H9 (cell line): ENCODE measurements at regions not wholly inside any gene's neighbourhood (a gene's known extent, or its start where the extent isn't known, plus 50 kb on each side); places are given as distances from the start of the nearest gene placed in this dataset.

ENCODE experiments used
- DNase-seq: peaks from one replicate; pipeline ENCODE4 v3.0.0-alpha.2; 2017
- H2AFZ ChIP-seq: one replicate; pipeline ENCODE4 v1.6.1; 2013; ENCODE audit warnings: mild to moderate bottlenecking, low read length, control low read depth, moderate library complexity
- H2AK5ac ChIP-seq: 2 replicates; pipeline ENCODE4 v1.6.1; 2013; ENCODE audit warnings: low read length, control low read depth, mixed read lengths; ENCODE audit not compliant: insufficient read length
- H2BK120ac ChIP-seq: one replicate; pipeline ENCODE4 v1.6.1; 2013; ENCODE audit warnings: low read depth, mild to moderate bottlenecking, low read length, control low read depth, inconsistent platforms; ENCODE audit not compliant: poor library complexity, severe bottlenecking
- H2BK12ac ChIP-seq: 2 replicates; pipeline ENCODE4 v1.6.1; 2013; ENCODE audit warnings: low read length, control low read depth, mixed read lengths, low read depth; ENCODE audit not compliant: insufficient read length
- H2BK15ac ChIP-seq: 2 replicates; pipeline ENCODE4 v1.6.1; 2013; ENCODE audit warnings: low read depth, low read length, control low read depth
- H2BK20ac ChIP-seq: one replicate; pipeline ENCODE4 v1.6.1; 2013; ENCODE audit warnings: low read depth, mild to moderate bottlenecking, low read length, control low read depth, inconsistent platforms; ENCODE audit not compliant: poor library complexity, severe bottlenecking
- H2BK5ac ChIP-seq: 2 replicates; pipeline ENCODE4 v1.6.1; 2013; ENCODE audit warnings: low read length, control low read depth, mixed read lengths; ENCODE audit not compliant: insufficient read length
- H3K14ac ChIP-seq: 2 replicates; pipeline ENCODE4 v1.6.1; 2013; ENCODE audit warnings: low read length, control low read depth; ENCODE audit not compliant: insufficient read depth
- H3K18ac ChIP-seq: 2 replicates; pipeline ENCODE4 v1.6.1; 2013; ENCODE audit warnings: low read depth, mild to moderate bottlenecking, mixed read lengths, low read length, control low read depth; ENCODE audit not compliant: insufficient read length
- H3K23ac ChIP-seq: 2 replicates; pipeline ENCODE4 v1.6.1; 2013; ENCODE audit warnings: low read length, control low read depth, mixed read lengths, low read depth; ENCODE audit not compliant: insufficient read length
- H3K23me2 ChIP-seq: 2 replicates; pipeline ENCODE4 v1.6.1; 2013; ENCODE audit warnings: low read depth, mild to moderate bottlenecking, mixed read lengths, low read length, control low read depth; ENCODE audit not compliant: insufficient read length, poor library complexity, severe bottlenecking
- H3K27ac ChIP-seq: 2 replicates; pipeline ENCODE4 v1.5.1; 2013; ENCODE audit warnings: low read length, control low read depth, mixed read lengths, low read depth; ENCODE audit not compliant: insufficient read length
- H3K27me3 ChIP-seq: 2 replicates; pipeline ENCODE4 v1.6.1; 2013; ENCODE audit warnings: low read length, control low read depth, inconsistent platforms; ENCODE audit not compliant: insufficient read depth
- H3K4ac ChIP-seq: 2 replicates; pipeline ENCODE4 v1.6.1; 2013; ENCODE audit warnings: low read depth, mild to moderate bottlenecking, control low read depth, inconsistent platforms, low read length, moderate library complexity
- H3K4me1 ChIP-seq: 2 replicates; pipeline ENCODE4 v1.6.1; 2013; ENCODE audit warnings: low read length, control low read depth, inconsistent platforms; ENCODE audit not compliant: insufficient read depth
- H3K4me2 ChIP-seq: 2 replicates; pipeline ENCODE4 v1.6.1; 2013; ENCODE audit warnings: low read length, control low read depth, mixed read lengths; ENCODE audit not compliant: insufficient read length, insufficient read depth
- H3K56ac ChIP-seq: 2 replicates; pipeline ENCODE4 v1.6.1; 2013; ENCODE audit warnings: low read depth, mild to moderate bottlenecking, mixed read lengths, low read length, control low read depth; ENCODE audit not compliant: insufficient read length
- H3K79me1 ChIP-seq: 2 replicates; pipeline ENCODE4 v1.6.1; 2013; ENCODE audit warnings: low read depth, mild to moderate bottlenecking, moderate library complexity, low read length, control low read depth, inconsistent platforms; ENCODE audit not compliant: insufficient read depth, poor library complexity, severe bottlenecking
- H3K79me2 ChIP-seq: 2 replicates; pipeline ENCODE4 v1.6.1; 2013; ENCODE audit warnings: low read length, control low read depth, inconsistent platforms; ENCODE audit not compliant: insufficient read depth
- H3K9ac ChIP-seq: 2 replicates; pipeline ENCODE4 v1.6.1; 2013; ENCODE audit warnings: low read length, control low read depth, mixed read lengths; ENCODE audit not compliant: insufficient read length; ENCODE audit errors: extremely low read depth
- H3K9me3 ChIP-seq: one replicate; pipeline ENCODE4 v1.6.1; 2013; ENCODE audit warnings: low read depth, low read length, inconsistent platforms; ENCODE audit not compliant: control insufficient read depth
- H3T11ph ChIP-seq: one replicate; pipeline ENCODE4 v1.6.1; 2013; ENCODE audit warnings: mild to moderate bottlenecking, low read length, control low read depth, inconsistent platforms
- H4K20me1 ChIP-seq: one replicate; pipeline ENCODE4 v1.6.1; 2013; ENCODE audit not compliant: control insufficient read depth, insufficient read length, insufficient read depth
- H4K5ac ChIP-seq: 2 replicates; pipeline ENCODE4 v1.6.1; 2013; ENCODE audit warnings: low read depth, mild to moderate bottlenecking, mixed read lengths, low read length, control low read depth; ENCODE audit not compliant: insufficient read length
- H4K8ac ChIP-seq: replicated peaks from 2 replicates; pipeline ENCODE4 v1.6.1; 2013; ENCODE audit warnings: low read length, control low read depth, mixed read lengths, low read depth; ENCODE audit not compliant: insufficient read length
- H4K91ac ChIP-seq: 2 replicates; pipeline ENCODE4 v1.6.1; 2013; ENCODE audit warnings: low read depth, mild to moderate bottlenecking, moderate library complexity, mixed read lengths, low read length, control low read depth; ENCODE audit not compliant: insufficient read length
- H3K27ac Mint-ChIP-seq, 3 experiments: 2 replicates in 2 of 3; 3 replicates in 1 of 3; pipeline ENCODE4 v1.8.0; 2020 to 2021; ENCODE audit warnings: mixed read lengths in 3 of 3, mild to moderate bottlenecking in 1 of 3, moderate library complexity in 1 of 3
- H3K27me3 Mint-ChIP-seq: 2 replicates; pipeline ENCODE4 v1.8.0; 2021; ENCODE audit warnings: low read depth, mild to moderate bottlenecking, moderate library complexity, mixed read lengths
- H3K36me3 Mint-ChIP-seq, 3 experiments: 2 replicates in 2 of 3; 3 replicates in 1 of 3; pipeline ENCODE4 v1.8.0; 2020 to 2021; ENCODE audit warnings: low read depth in 3 of 3, mixed read lengths in 3 of 3; ENCODE audit not compliant: insufficient read depth in 1 of 3
- H3K4me1 Mint-ChIP-seq, 2 experiments: 2 replicates each; pipeline ENCODE4 v1.8.0; 2020; ENCODE audit warnings: mixed read lengths in 2 of 2
- H3K4me3 Mint-ChIP-seq, 2 experiments: 2 replicates in 1 of 2; 3 replicates in 1 of 2; pipeline ENCODE4 v1.8.0; 2020 to 2021; ENCODE audit warnings: mild to moderate bottlenecking in 2 of 2, mixed read lengths in 2 of 2, moderate library complexity in 1 of 2
- H3K9me3 Mint-ChIP-seq, 2 experiments: 2 replicates in 1 of 2; 3 replicates in 1 of 2; pipeline ENCODE4 v1.8.0; 2020; ENCODE audit warnings: mild to moderate bottlenecking in 2 of 2, mixed read lengths in 2 of 2, moderate library complexity in 1 of 2
- CTCF ChIP-seq: fragments of 200-600 bp; sonication (generic); conservative IDR thresholded peaks from 3 replicates; pipeline ENCODE4 v1.8.0; 2021; ENCODE audit warnings: antibody characterized with exemption, mild to moderate bottlenecking
- WGBS: extraction: QIAGEN DNeasy Blood & Tissue Kit; methylation state at CpG from one replicate; pipeline ENCODE4 v1.1.7; 2013; ENCODE audit warnings: missing lambda C conversion rate, low lambda C conversion rate, mixed read lengths; ENCODE audit not compliant: insufficient read length; ENCODE audit errors: extremely low coverage; 5-methylcytosine and 5-hydroxymethylcytosine counted together

- H4K20me1 ChIP-seq: no peaks in the 10 kb centered on the region
- no peak overlapping the region for H4K91ac ChIP-seq
- no peak overlapping the region for H2BK120ac ChIP-seq
- no peak overlapping the region for H2BK20ac ChIP-seq
- H2AK5ac ChIP-seq: no peak overlapping the region
- H4K8ac ChIP-seq: no peak overlapping the region
- TF ChIP-seq CTCF: no peak
- H3K79me2 ChIP-seq: no peaks in the 10 kb centered on the region
- H2BK5ac ChIP-seq: no peak overlapping the region
- peaks cover 34% of the 10 kb centered on the region for H3K27me3 Mint-ChIP-seq
- H3K4me3 Mint-ChIP-seq: no peak overlapping the region
- no peaks in the 10 kb centered on the region; a peak in 2 of 7 replicates for H3K36me3 Mint-ChIP-seq
- no peak overlapping the region for H3K4ac ChIP-seq
- no peak for DNase-seq
- H3K4me2 ChIP-seq: no peak overlapping the region
- no peak overlapping the region for H2BK12ac ChIP-seq
- no peaks in the 10 kb centered on the region for H3K9me3 ChIP-seq
- no peak overlapping the region for H3K27ac ChIP-seq
- no CpG with 5 or more reads among the region's 20 CpGs for WGBS
- H3K56ac ChIP-seq: no peak overlapping the region
- no peak overlapping the region for H3K23ac ChIP-seq
- H2BK15ac ChIP-seq: no peak overlapping the region
- H2AFZ ChIP-seq: no peak overlapping the region
- H3K27ac Mint-ChIP-seq: no peak overlapping the region
- no peaks in the 10 kb centered on the region for H3K4me1 ChIP-seq
- H3K27me3 ChIP-seq: no peaks in the 10 kb centered on the region
- peak overlapping the region; percentile 62; the same call in 1 of the 2 replicates for H3K14ac ChIP-seq
- H4K5ac ChIP-seq: no peak overlapping the region
- peaks cover 4% of the 10 kb centered on the region in 2 experiments; a peak in 2 of 4 replicates for H3K4me1 Mint-ChIP-seq
- H3K9ac ChIP-seq: no peak overlapping the region
- H3T11ph ChIP-seq: no peak overlapping the region
- peaks cover 9 to 16% of the 10 kb centered on the region in 2 experiments; a peak in 3 of 5 replicates for H3K9me3 Mint-ChIP-seq
- no peaks in the 10 kb centered on the region for H3K79me1 ChIP-seq
- no peak overlapping the region for H3K18ac ChIP-seq
- H3K23me2 ChIP-seq: no peaks in the 10 kb centered on the region
These were observed 296.6 kb downstream of the ADGRD1 start for GRCh38 chr12:131250028-131250950.
